IPS DF 6.9 (cell line): ENCODE measurements at regions not wholly inside any gene's neighbourhood (a gene's known extent, or its start where the extent isn't known, plus 50 kb on each side); places are given as distances from the start of the nearest gene placed in this dataset.

Experiments used
- DNase-seq: peaks from one replicate; pipeline ENCODE4 v3.0.0-alpha.2; 2013; ENCODE audit warnings: low read depth, low spot score
- H3K27ac ChIP-seq: one replicate; pipeline ENCODE4 v1.5.1; 2013; ENCODE audit warnings: low read length, control low read depth
- H3K27me3 ChIP-seq: 2 replicates; pipeline ENCODE4 v1.6.1; 2013; ENCODE audit warnings: mild to moderate bottlenecking, low read length; ENCODE audit not compliant: control insufficient read depth, insufficient read depth
- H3K36me3 ChIP-seq: 2 replicates; pipeline ENCODE4 v1.6.1; 2013; ENCODE audit warnings: low read length; ENCODE audit not compliant: control insufficient read depth, insufficient read depth
- H3K4me1 ChIP-seq: 2 replicates; pipeline ENCODE4 v1.6.1; 2013; ENCODE audit warnings: low read length; ENCODE audit not compliant: control insufficient read depth, insufficient read depth
- H3K4me3 ChIP-seq: 2 replicates; pipeline ENCODE4 v1.5.1; 2013; ENCODE audit warnings: mild to moderate bottlenecking, low read length
- H3K9me3 ChIP-seq: 2 replicates; pipeline ENCODE4 v1.6.1; 2013; ENCODE audit warnings: low read length, inconsistent platforms; ENCODE audit not compliant: control insufficient read depth, insufficient read depth
- WGBS: extraction: QIAGEN DNeasy Blood & Tissue Kit; methylation state at CpG from one replicate; pipeline ENCODE4 v1.1.7; 2013; ENCODE audit warnings: mixed read lengths, missing lambda C conversion rate; ENCODE audit not compliant: insufficient read length, insufficient coverage; 5-methylcytosine and 5-hydroxymethylcytosine counted together

GRCh38 chr12:87772401-87772800 is 256.8 kb downstream of the C12orf50 start:
- Histone ChIP-seq H3K4me1 (no peaks in the 10 kb centered on the region), H3K36me3 (no peaks in the 10 kb centered on the region), H3K9me3 (no peaks in the 10 kb centered on the region), H3K27me3 (no peaks in the 10 kb centered on the region), H3K4me3 (no peak overlapping the region), H3K27ac (no peak overlapping the region)
- no peak for DNase-seq
- no CpG with 5 or more reads among the region's 2 CpGs for WGBS

- DNase-seq: no peak
- Histone ChIP-seq H3K9me3 (no peaks in the 10 kb centered on the region), H3K4me1 (no peaks in the 10 kb centered on the region), H3K27ac (no peak overlapping the region), H3K36me3 (no peaks in the 10 kb centered on the region), H3K27me3 (no peaks in the 10 kb centered on the region), H3K4me3 (no peak overlapping the region)
- WGBS: no CpG with 5 or more reads among the region's 11 CpGs
Measured at GRCh38 chr12:87768501-87769287, 260.5 kb downstream of the C12orf50 start.

- Histone ChIP-seq H3K27me3 (no peaks in the 10 kb centered on the region), H3K27ac (no peak overlapping the region), H3K36me3 (no peaks in the 10 kb centered on the region), H3K4me3 (no peak overlapping the region), H3K4me1 (no peaks in the 10 kb centered on the region), H3K9me3 (no peaks in the 10 kb centered on the region)
- no peak for DNase-seq
Measured at GRCh38 chr12:87766044-87766443, 263.2 kb downstream of the C12orf50 start.

GRCh38 chr12:87760943-87761342 is 268.3 kb downstream of the C12orf50 start:
- no peak for DNase-seq
- WGBS: no CpG with 5 or more reads among the region's 2 CpGs
- Histone ChIP-seq H3K27ac (no peak overlapping the region), H3K9me3 (no peaks in the 10 kb centered on the region), H3K27me3 (no peaks in the 10 kb centered on the region), H3K4me3 (no peak overlapping the region), H3K36me3 (no peaks in the 10 kb centered on the region), H3K4me1 (no peaks in the 10 kb centered on the region)

- Histone ChIP-seq H3K27ac (no peak overlapping the region), H3K9me3 (no peaks in the 10 kb centered on the region)
Measured at GRCh38 chr12:87758271-87758670, 270.9 kb downstream of the C12orf50 start.

GRCh38 chr12:87756721-87757120 is 272.5 kb downstream of the C12orf50 start:
- Histone ChIP-seq H3K9me3 (no peaks in the 10 kb centered on the region), H3K4me1 (no peaks in the 10 kb centered on the region), H3K4me3 (no peak overlapping the region), H3K27ac (no peak overlapping the region), H3K36me3 (no peaks in the 10 kb centered on the region), H3K27me3 (no peaks in the 10 kb centered on the region)
- no CpG with 5 or more reads among the region's 3 CpGs for WGBS
- no peak for DNase-seq

More at GRCh38 chr12:87758271-87758670, 270.9 kb downstream of the C12orf50 start:
- H3K36me3 ChIP-seq: no peaks in the 10 kb centered on the region
- H3K27me3 ChIP-seq: no peaks in the 10 kb centered on the region
- H3K4me3 ChIP-seq: no peak overlapping the region
- no peak for DNase-seq
- H3K4me1 ChIP-seq: no peaks in the 10 kb centered on the region

- DNase-seq: no peak
- H3K27ac ChIP-seq: no peak overlapping the region
- H3K4me1 ChIP-seq: no peaks in the 10 kb centered on the region
- H3K9me3 ChIP-seq: no peaks in the 10 kb centered on the region
- WGBS: no CpG with 5 or more reads among the region's 4 CpGs
- H3K27me3 ChIP-seq: no peaks in the 10 kb centered on the region
- no peak overlapping the region for H3K4me3 ChIP-seq
- H3K36me3 ChIP-seq: no peaks in the 10 kb centered on the region
Measured at GRCh38 chr12:87756111-87756510, 273.1 kb downstream of the C12orf50 start.

- Histone ChIP-seq H3K36me3 (no peaks in the 10 kb centered on the region), H3K4me3 (no peak overlapping the region), H3K9me3 (no peaks in the 10 kb centered on the region), H3K4me1 (no peaks in the 10 kb centered on the region), H3K27me3 (no peaks in the 10 kb centered on the region), H3K27ac (no peak overlapping the region)
- DNase-seq: no peak
- no CpG with 5 or more reads among the region's 2 CpGs for WGBS
Measured at GRCh38 chr12:87728931-87729593, 300.1 kb downstream of the C12orf50 start.

GRCh38 chr12:87720967-87721366 is 308.2 kb downstream of the C12orf50 start:
- Histone ChIP-seq H3K36me3 (no peaks in the 10 kb centered on the region), H3K9me3 (no peaks in the 10 kb centered on the region), H3K4me3 (no peak overlapping the region), H3K4me1 (no peaks in the 10 kb centered on the region), H3K27ac (no peak overlapping the region), H3K27me3 (no peaks in the 10 kb centered on the region)
- DNase-seq: no peak
- WGBS: no CpG with 5 or more reads among the region's 3 CpGs

GRCh38 chr12:87704374-87704773 is 324.8 kb downstream of the C12orf50 start:
- no CpG with 5 or more reads among the region's 5 CpGs for WGBS
- Histone ChIP-seq H3K4me3 (no peak overlapping the region), H3K27ac (no peak overlapping the region), H3K9me3 (no peaks in the 10 kb centered on the region), H3K36me3 (no peaks in the 10 kb centered on the region), H3K4me1 (no peaks in the 10 kb centered on the region), H3K27me3 (no peaks in the 10 kb centered on the region)
- DNase-seq: no peak
